H9 (cell line): ENCODE measurements at regions not wholly inside any gene's neighbourhood (a gene's known extent, or its start where the extent isn't known, plus 50 kb on each side); places are given as distances from the start of the nearest gene placed in this dataset.

Experiments used
- DNase-seq: peaks from one replicate; pipeline ENCODE4 v3.0.0-alpha.2; 2017
- H2AFZ ChIP-seq: one replicate; pipeline ENCODE4 v1.6.1; 2013; ENCODE audit warnings: mild to moderate bottlenecking, low read length, control low read depth, moderate library complexity
- H2AK5ac ChIP-seq: 2 replicates; pipeline ENCODE4 v1.6.1; 2013; ENCODE audit warnings: low read length, control low read depth, mixed read lengths; ENCODE audit not compliant: insufficient read length
- H2BK120ac ChIP-seq: one replicate; pipeline ENCODE4 v1.6.1; 2013; ENCODE audit warnings: low read depth, mild to moderate bottlenecking, low read length, control low read depth, inconsistent platforms; ENCODE audit not compliant: poor library complexity, severe bottlenecking
- H2BK12ac ChIP-seq: 2 replicates; pipeline ENCODE4 v1.6.1; 2013; ENCODE audit warnings: low read length, control low read depth, mixed read lengths, low read depth; ENCODE audit not compliant: insufficient read length
- H2BK15ac ChIP-seq: 2 replicates; pipeline ENCODE4 v1.6.1; 2013; ENCODE audit warnings: low read depth, low read length, control low read depth
- H2BK20ac ChIP-seq: one replicate; pipeline ENCODE4 v1.6.1; 2013; ENCODE audit warnings: low read depth, mild to moderate bottlenecking, low read length, control low read depth, inconsistent platforms; ENCODE audit not compliant: poor library complexity, severe bottlenecking
- H2BK5ac ChIP-seq: 2 replicates; pipeline ENCODE4 v1.6.1; 2013; ENCODE audit warnings: low read length, control low read depth, mixed read lengths; ENCODE audit not compliant: insufficient read length
- H3K14ac ChIP-seq: 2 replicates; pipeline ENCODE4 v1.6.1; 2013; ENCODE audit warnings: low read length, control low read depth; ENCODE audit not compliant: insufficient read depth
- H3K18ac ChIP-seq: 2 replicates; pipeline ENCODE4 v1.6.1; 2013; ENCODE audit warnings: low read depth, mild to moderate bottlenecking, mixed read lengths, low read length, control low read depth; ENCODE audit not compliant: insufficient read length
- H3K23ac ChIP-seq: 2 replicates; pipeline ENCODE4 v1.6.1; 2013; ENCODE audit warnings: low read length, control low read depth, mixed read lengths, low read depth; ENCODE audit not compliant: insufficient read length
- H3K23me2 ChIP-seq: 2 replicates; pipeline ENCODE4 v1.6.1; 2013; ENCODE audit warnings: low read depth, mild to moderate bottlenecking, mixed read lengths, low read length, control low read depth; ENCODE audit not compliant: insufficient read length, poor library complexity, severe bottlenecking
- H3K27ac ChIP-seq: 2 replicates; pipeline ENCODE4 v1.5.1; 2013; ENCODE audit warnings: low read length, control low read depth, mixed read lengths, low read depth; ENCODE audit not compliant: insufficient read length
- H3K27me3 ChIP-seq: 2 replicates; pipeline ENCODE4 v1.6.1; 2013; ENCODE audit warnings: low read length, control low read depth, inconsistent platforms; ENCODE audit not compliant: insufficient read depth
- H3K4ac ChIP-seq: 2 replicates; pipeline ENCODE4 v1.6.1; 2013; ENCODE audit warnings: low read depth, mild to moderate bottlenecking, control low read depth, inconsistent platforms, low read length, moderate library complexity
- H3K4me1 ChIP-seq: 2 replicates; pipeline ENCODE4 v1.6.1; 2013; ENCODE audit warnings: low read length, control low read depth, inconsistent platforms; ENCODE audit not compliant: insufficient read depth
- H3K4me2 ChIP-seq: 2 replicates; pipeline ENCODE4 v1.6.1; 2013; ENCODE audit warnings: low read length, control low read depth, mixed read lengths; ENCODE audit not compliant: insufficient read length, insufficient read depth
- H3K56ac ChIP-seq: 2 replicates; pipeline ENCODE4 v1.6.1; 2013; ENCODE audit warnings: low read depth, mild to moderate bottlenecking, mixed read lengths, low read length, control low read depth; ENCODE audit not compliant: insufficient read length
- H3K79me1 ChIP-seq: 2 replicates; pipeline ENCODE4 v1.6.1; 2013; ENCODE audit warnings: low read depth, mild to moderate bottlenecking, moderate library complexity, low read length, control low read depth, inconsistent platforms; ENCODE audit not compliant: insufficient read depth, poor library complexity, severe bottlenecking
- H3K79me2 ChIP-seq: 2 replicates; pipeline ENCODE4 v1.6.1; 2013; ENCODE audit warnings: low read length, control low read depth, inconsistent platforms; ENCODE audit not compliant: insufficient read depth
- H3K9ac ChIP-seq: 2 replicates; pipeline ENCODE4 v1.6.1; 2013; ENCODE audit warnings: low read length, control low read depth, mixed read lengths; ENCODE audit not compliant: insufficient read length; ENCODE audit errors: extremely low read depth
- H3K9me3 ChIP-seq: one replicate; pipeline ENCODE4 v1.6.1; 2013; ENCODE audit warnings: low read depth, low read length, inconsistent platforms; ENCODE audit not compliant: control insufficient read depth
- H3T11ph ChIP-seq: one replicate; pipeline ENCODE4 v1.6.1; 2013; ENCODE audit warnings: mild to moderate bottlenecking, low read length, control low read depth, inconsistent platforms
- H4K20me1 ChIP-seq: one replicate; pipeline ENCODE4 v1.6.1; 2013; ENCODE audit not compliant: control insufficient read depth, insufficient read length, insufficient read depth
- H4K5ac ChIP-seq: 2 replicates; pipeline ENCODE4 v1.6.1; 2013; ENCODE audit warnings: low read depth, mild to moderate bottlenecking, mixed read lengths, low read length, control low read depth; ENCODE audit not compliant: insufficient read length
- H4K8ac ChIP-seq: replicated peaks from 2 replicates; pipeline ENCODE4 v1.6.1; 2013; ENCODE audit warnings: low read length, control low read depth, mixed read lengths, low read depth; ENCODE audit not compliant: insufficient read length
- H4K91ac ChIP-seq: 2 replicates; pipeline ENCODE4 v1.6.1; 2013; ENCODE audit warnings: low read depth, mild to moderate bottlenecking, moderate library complexity, mixed read lengths, low read length, control low read depth; ENCODE audit not compliant: insufficient read length
- H3K27ac Mint-ChIP-seq, 3 experiments: 2 replicates in 2 of 3; 3 replicates in 1 of 3; pipeline ENCODE4 v1.8.0; 2020 to 2021; ENCODE audit warnings: mixed read lengths in 3 of 3, mild to moderate bottlenecking in 1 of 3, moderate library complexity in 1 of 3
- H3K27me3 Mint-ChIP-seq: 2 replicates; pipeline ENCODE4 v1.8.0; 2021; ENCODE audit warnings: low read depth, mild to moderate bottlenecking, moderate library complexity, mixed read lengths
- H3K36me3 Mint-ChIP-seq, 3 experiments: 2 replicates in 2 of 3; 3 replicates in 1 of 3; pipeline ENCODE4 v1.8.0; 2020 to 2021; ENCODE audit warnings: low read depth in 3 of 3, mixed read lengths in 3 of 3; ENCODE audit not compliant: insufficient read depth in 1 of 3
- H3K4me1 Mint-ChIP-seq, 2 experiments: 2 replicates each; pipeline ENCODE4 v1.8.0; 2020; ENCODE audit warnings: mixed read lengths in 2 of 2
- H3K4me3 Mint-ChIP-seq, 2 experiments: 2 replicates in 1 of 2; 3 replicates in 1 of 2; pipeline ENCODE4 v1.8.0; 2020 to 2021; ENCODE audit warnings: mild to moderate bottlenecking in 2 of 2, mixed read lengths in 2 of 2, moderate library complexity in 1 of 2
- H3K9me3 Mint-ChIP-seq, 2 experiments: 2 replicates in 1 of 2; 3 replicates in 1 of 2; pipeline ENCODE4 v1.8.0; 2020; ENCODE audit warnings: mild to moderate bottlenecking in 2 of 2, mixed read lengths in 2 of 2, moderate library complexity in 1 of 2
- WGBS: extraction: QIAGEN DNeasy Blood & Tissue Kit; methylation state at CpG from one replicate; pipeline ENCODE4 v1.1.7; 2013; ENCODE audit warnings: missing lambda C conversion rate, low lambda C conversion rate, mixed read lengths; ENCODE audit not compliant: insufficient read length; ENCODE audit errors: extremely low coverage; 5-methylcytosine and 5-hydroxymethylcytosine counted together
- TF ChIP-seq, protein P1 (sequence below): fragments of 200-600 bp; sonication (generic); conservative IDR thresholded peaks from 3 replicates; pipeline ENCODE4 v1.8.0; 2021; ENCODE audit warnings: antibody characterized with exemption, mild to moderate bottlenecking

DNA sequence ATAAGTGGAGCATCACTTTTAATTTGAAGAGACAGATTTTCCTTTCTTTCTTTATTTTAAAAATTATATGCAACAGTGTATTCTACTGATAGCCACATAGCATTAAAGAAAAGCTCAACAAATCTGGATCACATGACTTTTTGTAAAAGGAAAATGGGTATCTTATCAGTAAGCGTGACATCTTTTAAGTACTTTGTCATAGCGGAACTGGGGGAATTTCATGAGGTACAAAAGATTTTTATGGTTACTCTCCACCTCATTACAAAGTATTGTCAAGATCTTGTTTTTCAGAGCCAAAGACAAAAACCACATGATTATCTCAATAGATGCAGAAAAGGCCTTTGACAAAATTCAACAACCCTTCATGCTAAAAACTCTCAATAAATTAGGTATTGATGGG lies 219.6 kb upstream of the ZPLD1 start:
- DNase-seq: no peak
- no peaks in the 10 kb centered on the region for H3K27me3 Mint-ChIP-seq
- Histone ChIP-seq H3K9me3 (no peaks in the 10 kb centered on the region), H2BK15ac (no peak overlapping the region), H2AK5ac (no peak overlapping the region), H2AFZ (no peak overlapping the region), H2BK5ac (no peak overlapping the region), H3K23me2 (no peaks in the 10 kb centered on the region), H3K56ac (no peak overlapping the region), H3K27ac (no peak overlapping the region), H4K5ac (no peak overlapping the region), H3K14ac (no peak overlapping the region), H3K27me3 (no peaks in the 10 kb centered on the region), H3K18ac (no peak overlapping the region), H3T11ph (no peak overlapping the region), H2BK120ac (no peak overlapping the region), H4K8ac (no peak overlapping the region), H4K91ac (no peak overlapping the region), H2BK20ac (no peak overlapping the region), H2BK12ac (no peak overlapping the region), H3K4me1 (no peaks in the 10 kb centered on the region), H3K79me2 (no peaks in the 10 kb centered on the region), H4K20me1 (no peaks in the 10 kb centered on the region), H3K4me2 (no peak overlapping the region), H3K79me1 (no peaks in the 10 kb centered on the region), H3K23ac (no peak overlapping the region), H3K4ac (no peak overlapping the region), H3K9ac (no peak overlapping the region)
- H3K4me1 Mint-ChIP-seq: no peaks in the 10 kb centered on the region
- H3K36me3 Mint-ChIP-seq: peaks cover 2 to 14% (median 6%) of the 10 kb centered on the region in 3 experiments; a peak in 4 of 7 replicates
- no peak overlapping the region for H3K27ac Mint-ChIP-seq
- no CpG with 5 or more reads among the region's 2 CpGs for WGBS
- TF ChIP-seq, protein P1, sequence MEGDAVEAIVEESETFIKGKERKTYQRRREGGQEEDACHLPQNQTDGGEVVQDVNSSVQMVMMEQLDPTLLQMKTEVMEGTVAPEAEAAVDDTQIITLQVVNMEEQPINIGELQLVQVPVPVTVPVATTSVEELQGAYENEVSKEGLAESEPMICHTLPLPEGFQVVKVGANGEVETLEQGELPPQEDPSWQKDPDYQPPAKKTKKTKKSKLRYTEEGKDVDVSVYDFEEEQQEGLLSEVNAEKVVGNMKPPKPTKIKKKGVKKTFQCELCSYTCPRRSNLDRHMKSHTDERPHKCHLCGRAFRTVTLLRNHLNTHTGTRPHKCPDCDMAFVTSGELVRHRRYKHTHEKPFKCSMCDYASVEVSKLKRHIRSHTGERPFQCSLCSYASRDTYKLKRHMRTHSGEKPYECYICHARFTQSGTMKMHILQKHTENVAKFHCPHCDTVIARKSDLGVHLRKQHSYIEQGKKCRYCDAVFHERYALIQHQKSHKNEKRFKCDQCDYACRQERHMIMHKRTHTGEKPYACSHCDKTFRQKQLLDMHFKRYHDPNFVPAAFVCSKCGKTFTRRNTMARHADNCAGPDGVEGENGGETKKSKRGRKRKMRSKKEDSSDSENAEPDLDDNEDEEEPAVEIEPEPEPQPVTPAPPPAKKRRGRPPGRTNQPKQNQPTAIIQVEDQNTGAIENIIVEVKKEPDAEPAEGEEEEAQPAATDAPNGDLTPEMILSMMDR: no peak
- H3K4me3 Mint-ChIP-seq: no peak overlapping the region
- peaks cover 13 to 27% of the 10 kb centered on the region in 2 experiments for H3K9me3 Mint-ChIP-seq
